GM18498 (cell line): ENCODE measurements at regions not wholly inside any gene's neighbourhood (a gene's known extent, or its start where the extent isn't known, plus 50 kb on each side); places are given as distances from the start of the nearest gene placed in this dataset.

Source experiments
- ATAC-seq: cut with Tn5 transposase; IDR thresholded peaks from one replicate; pipeline ENCODE4 v1.9.1; 2021; ENCODE audit warnings: mild to moderate bottlenecking, moderate library complexity; ENCODE audit not compliant: unreplicated experiment

GRCh38 chr9:107991581-107991980, 502.0 kb upstream of the KLF4 start:
- ATAC-seq = no peak

GRCh38 chr9:107989544-107989943, 500.0 kb upstream of the KLF4 start:
- no peak for ATAC-seq

- no peak for ATAC-seq
These were observed 499.5 kb upstream of the KLF4 start for GRCh38 chr9:107989099-107989498.

- no peak for ATAC-seq
These were observed 495.4 kb upstream of the KLF4 start for GRCh38 chr9:107984956-107985355.

- ATAC-seq = no peak
These were observed 494.2 kb upstream of the KLF4 start for GRCh38 chr9:107983762-107984161.

DNA sequence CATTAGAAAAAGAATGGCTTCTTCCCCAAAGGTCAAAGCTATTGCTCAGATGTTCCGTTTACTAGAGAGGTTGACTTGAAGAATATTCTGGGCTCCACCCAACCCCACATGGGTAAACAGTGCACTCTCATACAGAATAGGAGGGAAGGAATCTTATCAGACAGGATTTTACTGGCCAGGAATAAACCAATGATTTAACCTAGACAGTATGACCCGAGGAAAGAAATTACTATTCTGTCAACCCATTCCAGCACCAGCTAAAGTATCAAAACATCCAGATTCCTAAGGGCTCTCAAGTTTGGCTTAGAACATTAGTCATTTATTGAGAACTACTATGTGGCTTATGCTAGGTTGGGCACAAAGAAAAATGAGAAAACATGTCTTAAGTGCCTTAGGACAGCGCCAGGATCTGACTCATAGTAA, 493.6 kb upstream of the KLF4 start:
- ATAC-seq = no peak

- ATAC-seq = no peak
These were observed 493.2 kb upstream of the KLF4 start for GRCh38 chr9:107982745-107983144.

DNA sequence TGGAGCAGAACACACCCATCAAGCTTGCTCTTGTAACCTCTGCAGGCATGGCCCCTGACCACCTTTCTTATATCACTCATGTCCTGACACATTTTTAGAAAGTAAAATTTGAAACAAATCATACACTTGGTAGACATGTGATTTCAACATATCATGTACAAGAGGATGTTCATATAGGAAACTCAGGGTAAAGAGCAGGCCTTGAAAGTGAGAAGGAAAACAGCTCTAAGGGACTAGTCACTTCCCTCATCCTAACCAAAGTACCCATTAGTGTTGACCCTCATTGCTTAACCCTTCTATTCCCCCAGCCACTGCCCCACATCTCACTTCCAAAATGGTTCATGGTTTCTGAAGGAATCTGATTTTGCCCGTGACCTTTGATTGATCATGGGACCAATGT, 492.4 kb upstream of the KLF4 start:
- ATAC-seq = no peak

DNA sequence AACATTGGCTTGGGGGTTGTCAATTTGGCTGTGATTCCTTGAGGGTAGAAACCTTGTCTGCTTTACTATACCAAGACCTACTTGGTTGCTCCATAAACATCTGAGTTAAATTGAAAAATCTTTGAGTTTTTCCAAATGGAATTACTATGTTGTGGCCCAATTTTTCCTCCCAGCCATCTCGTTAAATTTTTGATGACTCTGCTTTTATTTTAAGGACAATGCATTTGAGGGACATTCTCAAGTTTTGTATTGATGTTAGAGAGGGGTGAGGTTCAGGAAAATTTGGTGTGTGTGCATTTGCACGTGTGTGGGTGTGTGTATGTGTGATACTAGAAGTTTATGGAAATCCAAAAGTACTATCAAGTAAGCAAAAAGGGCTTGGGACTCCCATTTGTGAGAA, 491.4 kb upstream of the KLF4 start:
- ATAC-seq = no peak

DNA sequence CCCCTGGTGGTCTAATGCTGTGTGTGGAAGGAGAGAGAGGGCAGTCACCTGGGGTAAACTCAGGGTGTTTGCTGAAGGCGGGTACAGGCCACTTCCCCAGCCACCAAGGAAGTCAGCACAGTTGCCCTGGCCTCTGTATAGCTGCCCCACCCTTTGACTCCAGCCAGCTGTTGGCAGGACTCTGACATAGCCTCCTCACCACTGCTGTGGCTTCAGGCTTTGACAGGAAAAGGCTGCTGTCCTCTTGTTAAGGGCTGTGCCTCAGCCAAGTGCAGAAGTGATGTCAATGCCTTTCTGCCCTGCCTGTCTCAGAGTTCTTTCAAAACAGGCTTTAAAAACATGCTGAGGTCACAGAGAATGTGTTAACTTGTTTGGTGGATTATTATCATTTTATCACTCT, 487.2 kb upstream of the KLF4 start:
- ATAC-seq = no peak

DNA sequence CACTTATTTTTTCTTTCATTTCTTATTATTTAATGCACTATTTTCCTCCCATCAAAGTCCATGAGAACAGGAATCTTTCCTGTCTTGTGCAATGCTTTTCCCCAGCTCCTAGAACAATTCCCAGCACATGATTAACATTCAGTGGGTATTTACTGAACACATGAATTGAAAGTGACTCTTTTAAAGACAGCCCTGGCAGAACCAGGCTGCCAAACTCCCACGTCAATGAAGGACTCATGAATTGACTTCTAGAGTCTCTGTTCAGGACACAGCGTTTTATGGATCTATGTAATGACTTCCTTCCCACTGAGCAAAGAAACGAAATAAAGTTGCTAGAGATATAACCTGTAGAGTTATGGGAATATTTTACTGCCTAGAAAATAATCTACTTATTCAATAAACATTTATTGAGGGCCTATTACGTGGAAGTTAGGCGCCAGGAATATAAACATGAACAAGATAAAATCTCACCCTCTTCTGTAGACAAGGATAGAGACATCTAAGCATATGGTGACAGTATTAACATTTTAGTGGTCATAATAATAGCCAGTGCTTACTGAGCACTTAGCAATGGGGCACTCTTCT, 485.9 kb upstream of the KLF4 start:
- ATAC-seq = no peak

DNA sequence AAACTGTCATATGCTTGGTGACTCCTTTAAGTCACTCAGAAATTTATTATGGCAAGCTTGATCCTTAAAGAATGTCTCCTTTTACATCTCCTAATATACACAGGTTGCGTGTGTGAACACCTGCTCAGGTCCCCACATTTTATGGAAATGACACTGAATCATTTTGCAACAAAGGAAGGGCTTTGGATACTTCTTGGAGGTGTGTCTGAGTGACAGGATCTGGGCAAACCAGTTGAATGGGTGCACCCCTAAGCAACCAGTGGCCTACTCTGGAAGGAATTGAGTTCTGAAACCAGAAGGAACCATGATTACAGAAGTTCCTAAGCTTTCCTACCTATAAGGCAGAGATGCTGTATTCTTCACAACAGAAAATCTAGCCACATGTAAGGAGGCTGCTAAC, 483.9 kb upstream of the KLF4 start:
- ATAC-seq = no peak

- no peak for ATAC-seq
These were observed 482.8 kb upstream of the KLF4 start for GRCh38 chr9:107972346-107972745.

DNA sequence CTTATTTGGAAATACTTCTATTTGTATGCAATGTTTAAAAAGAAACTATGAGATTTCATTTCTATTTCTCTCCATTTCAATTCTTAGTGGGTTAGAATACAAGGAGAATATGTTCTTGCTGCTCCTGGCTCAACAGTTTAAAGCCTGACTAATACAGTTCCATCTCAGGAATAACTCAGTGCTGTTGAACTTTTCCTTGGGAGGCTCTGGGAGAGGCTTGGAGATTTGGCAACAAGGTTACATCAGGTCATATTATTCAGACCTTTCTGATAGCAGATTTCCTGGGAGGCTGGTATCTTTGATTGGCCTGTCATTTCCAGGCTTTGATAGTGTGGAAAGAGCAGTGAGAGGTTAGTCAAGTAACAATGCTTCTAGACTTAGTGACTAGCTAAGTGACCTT, 481.7 kb upstream of the KLF4 start:
- ATAC-seq = no peak

- ATAC-seq = no peak
These were observed 481.2 kb upstream of the KLF4 start for GRCh38 chr9:107970726-107971125.

DNA sequence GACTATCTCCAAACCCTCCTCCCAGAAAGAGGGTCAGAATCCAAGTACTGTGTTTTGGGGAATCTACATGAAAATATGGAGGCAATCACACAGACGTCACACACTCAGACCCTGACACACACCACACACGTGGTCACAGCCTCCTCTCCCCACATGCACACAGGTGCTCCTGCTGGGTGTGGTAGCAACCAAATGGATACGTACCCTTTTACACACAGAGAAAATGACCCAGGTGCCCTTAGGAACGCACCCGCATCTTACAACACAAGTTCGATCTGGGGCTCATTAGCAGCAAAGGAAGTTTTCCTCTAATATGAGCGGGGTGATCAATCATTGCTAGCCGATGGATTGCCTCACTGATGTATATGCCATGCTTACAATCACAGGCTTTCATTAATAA, 480.2 kb upstream of the KLF4 start:
- ATAC-seq = no peak

DNA sequence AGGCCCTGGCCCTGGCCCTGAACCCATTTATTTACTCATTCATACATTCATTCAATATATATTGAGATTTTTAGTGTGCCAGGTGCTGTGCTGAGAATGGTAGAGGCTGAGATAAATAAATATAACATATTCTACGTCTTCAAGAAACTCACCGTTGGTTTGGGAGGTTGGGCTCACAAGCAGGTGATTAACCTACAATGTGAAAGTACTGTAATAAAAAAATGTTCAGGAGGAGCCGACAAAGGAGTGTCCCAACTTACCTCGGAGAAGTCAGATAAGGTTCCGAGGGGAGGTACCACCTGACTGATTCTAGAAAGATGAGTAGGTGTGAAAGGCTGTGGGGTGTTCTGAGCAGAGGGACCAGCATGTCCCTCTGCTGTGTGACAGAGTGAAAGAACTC, 479.6 kb upstream of the KLF4 start:
- ATAC-seq = no peak

- no peak for ATAC-seq
These were observed 473.7 kb upstream of the KLF4 start for GRCh38 chr9:107963246-107963645.

GRCh38 chr9:107960916-107961315, 471.3 kb upstream of the KLF4 start:
- ATAC-seq = no peak

GRCh38 chr9:107954312-107954711, 464.7 kb upstream of the KLF4 start:
- ATAC-seq = no peak

DNA sequence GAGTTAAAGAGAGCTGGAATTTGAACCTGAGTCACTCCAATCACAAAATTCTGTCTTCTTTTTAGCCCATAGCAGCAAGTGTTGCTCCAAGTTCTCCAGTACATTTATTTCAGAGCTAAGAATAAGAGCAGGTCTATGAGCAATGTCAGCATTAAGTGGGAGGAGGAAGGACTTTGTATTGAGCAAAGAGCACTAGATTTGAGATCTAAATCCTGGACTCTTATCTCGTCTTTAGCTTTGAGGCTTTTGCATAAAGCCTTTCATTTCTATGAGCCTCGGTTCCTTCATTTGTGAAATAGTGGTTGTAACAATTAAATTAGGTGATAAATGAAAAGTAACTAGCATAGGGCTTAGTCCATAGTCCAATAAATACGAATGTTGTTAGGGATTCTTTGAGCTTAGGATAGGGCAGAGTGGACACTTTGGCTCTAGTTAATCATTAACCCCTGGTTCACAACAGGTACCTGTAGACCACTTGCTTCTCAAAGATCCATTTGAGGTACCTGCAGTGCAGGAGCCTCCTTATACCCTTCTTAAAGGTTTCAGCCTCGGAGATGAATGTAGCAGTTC, 464.1 kb upstream of the KLF4 start:
- ATAC-seq = no peak

DNA sequence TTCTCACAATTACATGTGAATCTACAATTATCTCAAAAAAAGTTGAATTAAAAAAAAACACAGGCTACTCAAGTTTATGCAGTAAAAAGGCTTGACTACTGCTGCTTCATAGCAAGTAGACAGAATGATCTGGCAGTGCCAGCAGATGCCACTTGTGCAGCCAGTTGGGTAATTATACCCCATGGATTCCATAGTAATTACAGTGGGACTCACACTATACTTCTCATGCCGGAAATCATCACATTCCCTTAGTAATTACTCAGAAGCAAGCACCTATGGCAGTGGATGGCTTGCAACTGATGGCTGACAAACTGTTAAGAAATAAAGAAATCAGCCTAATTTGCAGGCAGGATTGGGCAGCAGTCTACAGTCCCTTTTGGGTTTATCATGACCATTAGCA, 463.2 kb upstream of the KLF4 start:
- no peak for ATAC-seq

DNA sequence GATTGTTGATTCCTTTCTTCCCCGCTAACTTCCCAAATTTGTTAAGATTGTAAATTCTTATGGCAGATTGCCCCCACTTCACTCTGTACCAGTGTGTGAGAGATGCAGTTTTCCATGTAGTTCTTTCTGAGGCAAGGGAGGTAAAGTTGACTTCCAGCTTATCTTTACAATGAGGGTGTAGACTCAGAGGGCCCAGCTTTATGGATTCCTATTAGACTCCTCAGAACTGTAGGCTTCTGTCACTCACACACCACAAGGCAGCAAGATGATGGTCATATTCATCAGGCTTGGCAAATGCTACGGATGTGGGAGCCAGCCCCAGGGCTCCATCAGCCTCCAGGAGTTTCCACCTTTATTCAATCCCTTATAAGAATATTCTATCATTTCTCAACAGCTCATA, 461.9 kb upstream of the KLF4 start:
- ATAC-seq = no peak
